ENCODE measurements at regions not wholly inside any gene's neighbourhood (a gene's known extent, or its start where the extent isn't known, plus 50 kb on each side); places are given as distances from the start of the nearest gene placed in this dataset.
A peak's percentile ranks its signal among the peaks of the same experiment; 100 is the strongest.

- no peak for TF ChIP-seq CTCF (conservative IDR thresholded peaks at IDR 0.05; ENCODE audit: low read length)
- DNase-seq (ENCODE audit: low read depth), result no peak
- H3K4me3 ChIP-seq (ENCODE audit: low read length), result no peak overlapping the region
These were observed 132.5 kb upstream of the OSR1 start for GRCh38 chr2:19490846-19491435.

- peak; percentile 70 for DNase-seq (ENCODE audit: low read depth)
- no peak for TF ChIP-seq CTCF (conservative IDR thresholded peaks at IDR 0.05; ENCODE audit: low read length)
- no peak overlapping the region for H3K4me3 ChIP-seq (ENCODE audit: low read length)
These were observed 129.7 kb upstream of the OSR1 start for GRCh38 chr2:19488009-19488691.

GRCh38 chr2:19484736-19485135 lies 126.3 kb upstream of the OSR1 start:
- TF ChIP-seq CTCF (conservative IDR thresholded peaks at IDR 0.05; ENCODE audit: low read length), result no peak
- no peak for DNase-seq (ENCODE audit: low read depth)
- H3K4me3 ChIP-seq (ENCODE audit: low read length), result no peak overlapping the region

- no peak for TF ChIP-seq CTCF (conservative IDR thresholded peaks at IDR 0.05; ENCODE audit: low read length)
- DNase-seq (ENCODE audit: low read depth), result no peak
- no peak overlapping the region for H3K4me3 ChIP-seq (ENCODE audit: low read length)
These were observed 122.2 kb upstream of the OSR1 start for GRCh38 chr2:19480673-19481072.

- no peak for TF ChIP-seq CTCF (conservative IDR thresholded peaks at IDR 0.05; ENCODE audit: low read length)
- no peak overlapping the region for H3K4me3 ChIP-seq (ENCODE audit: low read length)
- no peak for DNase-seq (ENCODE audit: low read depth)
These were observed 121.2 kb upstream of the OSR1 start for GRCh38 chr2:19479666-19480065.

GRCh38 chr2:19478409-19478808 lies 120.0 kb upstream of the OSR1 start:
- H3K4me3 ChIP-seq (ENCODE audit: low read length), result no peak overlapping the region
- DNase-seq (ENCODE audit: low read depth), result no peak
- no peak for TF ChIP-seq CTCF (conservative IDR thresholded peaks at IDR 0.05; ENCODE audit: low read length)

GRCh38 chr2:19476327-19476726 lies 117.9 kb upstream of the OSR1 start:
- no peak for TF ChIP-seq CTCF (conservative IDR thresholded peaks at IDR 0.05; ENCODE audit: low read length)
- no peak for DNase-seq (ENCODE audit: low read depth)
- H3K4me3 ChIP-seq (ENCODE audit: low read length), result no peak overlapping the region
